ENCODE measurements at regions not wholly inside any gene's neighbourhood (a gene's known extent, or its start where the extent isn't known, plus 50 kb on each side); places are given as distances from the start of the nearest gene placed in this dataset.

- TF ChIP-seq CTCF (IDR thresholded peaks at IDR 0.05; ENCODE audit: low read length) (peak; percentile 66), EZH2 (optimal IDR thresholded peaks at IDR 0.05; ENCODE audit: low read depth, low read length) (no peak), EZH2phosphoT487 (IDR thresholded peaks at IDR 0.05; ENCODE audit: low read length) (no peak)
Measured at GRCh38 chr16:8173111-8173644, 417.1 kb downstream of the TMEM114 start.

Measured in MM.1S (cell line).